HCT116 (cell line): ENCODE measurements at regions not wholly inside any gene's neighbourhood (a gene's known extent, or its start where the extent isn't known, plus 50 kb on each side); places are given as distances from the start of the nearest gene placed in this dataset.
A peak's percentile ranks its signal among the peaks of the same experiment; 100 is the strongest.
"Not testable (repeated sequence)": the region's sequence is repeated elsewhere in the genome, so short reads cannot be mapped to it uniquely, and the experiment has no call there.

Experiments
- ATAC-seq: fragments of 200-7000 bp; cut with Tn5 transposase; 2 replicates; pipeline ENCODE4 v1.9.1; 2020; ENCODE audit warnings: mild to moderate bottlenecking, moderate library complexity
- BruUV-seq: library from RNA; stranded (reverse); fragments of 400-500 nt; replicated peaks from 2 replicates; lab custom pipeline; 2021; lab: Mats Ljungman, UMichigan
- CTCF ChIA-PET: fragments of 300-600 bp; sonication (Branson Sonifier 250); formaldehyde crosslinking; loops from one replicate; lab custom pipeline; 2021; ENCODE audit warnings: antibody characterized with exemption; lab: Charles Lee
- POLR2A ChIA-PET: fragments of 300-600, 350-600 bp; sonication (Branson Sonifier 250); formaldehyde crosslinking; loops from one replicate; lab custom pipeline; 2021; ENCODE audit warnings: antibody characterized with exemption; lab: Charles Lee
- RAD21 ChIA-PET, 2 experiments: fragments of 300-600 bp; sonication (Branson Sonifier 250); formaldehyde crosslinking; loops; one replicate each; lab custom pipeline; 2023; ENCODE audit warnings: low total read pairs in 2 of 2; ENCODE audit not compliant: uncharacterized antibody in 2 of 2, unreplicated experiment in 2 of 2, low non-redundant PET in 1 of 2; lab: Charles Lee
- DNase-seq: peaks from one replicate; pipeline ENCODE4 v3.0.0-alpha.2; 2010; ENCODE audit warnings: low read depth, low spot score
- H2AFZ ChIP-seq: fragments of 200-600 bp; shearing (Covaris generic), sonication (generic); 2 replicates; pipeline ENCODE4 v1.6.1; 2017; ENCODE audit warnings: low read depth, mixed run types, mixed read lengths, antibody characterized with exemption, low read length; ENCODE audit not compliant: poor library complexity, severe bottlenecking
- H3K27ac ChIP-seq: 2 replicates; pipeline ENCODE4 v1.5.1; 2012; ENCODE audit warnings: low read depth, low read length
- H3K27me3 ChIP-seq: fragments of 200-600 bp; sonication (generic); 2 replicates; pipeline ENCODE4 v1.6.1; 2016; ENCODE audit warnings: mixed run types, low read length, mixed read lengths; ENCODE audit not compliant: insufficient read depth
- H3K36me3 ChIP-seq, 2 experiments: fragments of 200-500 bp in 1 of 2; fragments of 200-600 bp in 1 of 2; sonication (Bioruptor generic) in 1 of 2; sonication (generic) in 1 of 2; 2 replicates each; pipeline versions ENCODE4 v1.5.1 to v1.6.1; 2014 to 2016; ENCODE audit warnings: low read length in 2 of 2, inconsistent platforms in 1 of 2, mixed read lengths in 1 of 2, mixed run types in 1 of 2; ENCODE audit not compliant: insufficient read depth in 2 of 2, control insufficient read depth in 1 of 2
- H3K4me1 ChIP-seq, 2 experiments: fragments of 200-600 bp in 1 of 2; sonication (generic) in 1 of 2; 2 replicates each; pipeline versions ENCODE4 v1.5.1 to v1.6.1; 2012 to 2017; ENCODE audit warnings: low read length in 2 of 2, inconsistent platforms in 1 of 2, mild to moderate bottlenecking in 1 of 2, mixed read lengths in 1 of 2, mixed run types in 1 of 2, moderate library complexity in 1 of 2; ENCODE audit not compliant: insufficient read depth in 2 of 2, control insufficient read depth in 1 of 2
- H3K4me2 ChIP-seq: fragments of 200-600 bp; sonication (generic); 2 replicates; pipeline ENCODE4 v1.6.1; 2017; ENCODE audit warnings: mixed run types, low read length, mixed read lengths
- H3K4me3 ChIP-seq, 2 experiments: fragments of 200-600 bp in 1 of 2; sonication (generic) in 1 of 2; replicated peaks in 1 of 2; 2 replicates each; pipeline ENCODE4 v1.5.1; 2011 to 2016; ENCODE audit warnings: low read length in 2 of 2, control low read depth in 1 of 2, low read depth in 1 of 2, mild to moderate bottlenecking in 1 of 2, mixed read lengths in 1 of 2, mixed run types in 1 of 2
- H3K79me2 ChIP-seq: fragments of 200-600 bp; sonication (generic); 2 replicates; pipeline ENCODE4 v1.6.1; 2017; ENCODE audit warnings: mild to moderate bottlenecking, mixed run types, low read length, moderate library complexity, mixed read lengths; ENCODE audit not compliant: insufficient read depth
- H3K9ac ChIP-seq: fragments of 200-600 bp; sonication (generic); 2 replicates; pipeline ENCODE4 v1.6.1; 2016; ENCODE audit warnings: low read length, mixed read lengths
- H3K9me2 ChIP-seq: fragments of 200-600 bp; sonication (generic), shearing (Covaris generic); 2 replicates; pipeline ENCODE4 v1.6.1; 2017; ENCODE audit warnings: mixed run types, mild to moderate bottlenecking, moderate library complexity; ENCODE audit not compliant: insufficient read depth
- H3K9me3 ChIP-seq, 2 experiments: fragments of 200-500 bp in 1 of 2; fragments of 200-600 bp in 1 of 2; sonication (Bioruptor generic) in 1 of 2; sonication (generic) in 1 of 2; 2 replicates each; pipeline ENCODE4 v1.6.1; 2014 to 2017; ENCODE audit warnings: low read length in 2 of 2, mixed read lengths in 2 of 2, inconsistent platforms in 1 of 2, low read depth in 1 of 2, mild to moderate bottlenecking in 1 of 2, mixed run types in 1 of 2, moderate library complexity in 1 of 2; ENCODE audit not compliant: control insufficient read depth in 1 of 2, insufficient read depth in 1 of 2
- H4K20me1 ChIP-seq: fragments of 200-600 bp; sonication (generic), shearing (Covaris generic); 2 replicates; pipeline ENCODE4 v1.6.1; 2017; ENCODE audit warnings: mixed run types, mild to moderate bottlenecking, moderate library complexity; ENCODE audit not compliant: insufficient read depth
- CEBPB ChIP-seq: IDR thresholded peaks from 2 replicates; pipeline ENCODE4 v1.6.1; 2012; ENCODE audit warnings: low read depth
- POLR2A ChIP-seq: IDR thresholded peaks from 2 replicates; pipeline ENCODE4 v1.7.0; 2011; ENCODE audit warnings: borderline replicate concordance; ENCODE audit not compliant: insufficient read depth, insufficient read length; ENCODE audit errors: extremely low read depth
- YY1 ChIP-seq: IDR thresholded peaks from 2 replicates; pipeline ENCODE4 v1.6.1; 2011; ENCODE audit warnings: low read length, low read depth, moderate library complexity, mild to moderate bottlenecking; ENCODE audit not compliant: insufficient replicate concordance; ENCODE audit errors: extremely low read depth
- ZNF274 ChIP-seq: fragments of 200-500 bp; sonication (Bioruptor generic); IDR thresholded peaks from 2 replicates; pipeline ENCODE4 v1.6.1; 2014; ENCODE audit warnings: mild to moderate bottlenecking, low read depth, low read length, inconsistent platforms
- intact Hi-C: fragments of 100-400 bp; cut with micrococcal nuclease; formaldehyde crosslinking; loops from 2 replicates; pipeline ENCODE4 v1.10.0; 2022

DNA sequence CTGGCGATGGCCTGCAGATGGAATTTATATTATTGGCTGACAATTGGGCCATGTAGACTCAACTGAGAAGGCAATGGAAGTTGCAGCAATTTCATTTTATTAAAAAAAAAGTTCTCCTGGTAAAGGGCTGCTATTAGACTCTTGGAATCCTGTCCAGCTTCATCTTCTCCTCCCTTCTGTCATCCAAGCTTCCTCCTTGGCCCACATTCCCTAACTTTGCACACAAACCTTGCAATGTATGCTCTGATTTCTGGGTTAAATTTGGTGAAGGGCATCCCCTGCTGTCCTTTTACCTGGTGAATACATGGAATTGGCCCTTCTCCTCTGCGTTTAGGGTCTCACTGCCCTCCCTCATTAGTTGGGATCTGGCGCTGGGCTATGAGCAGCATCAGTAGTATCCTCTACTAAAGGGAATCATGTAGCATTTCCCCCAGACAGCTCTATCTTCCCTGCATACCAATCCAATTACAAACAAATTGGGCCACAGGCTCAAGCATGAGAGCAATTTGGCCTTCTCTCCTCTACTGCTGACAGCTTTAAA is 336.9 kb downstream of the BMP4 start:
- BruUV-seq = no TSS peak
- Histone ChIP-seq H3K36me3 (no peaks in the 10 kb centered on the region), H3K9me3 (no peaks in the 10 kb centered on the region), H3K4me3 (no peak overlapping the region), H2AFZ (no peak overlapping the region), H4K20me1 (no peaks in the 10 kb centered on the region), H3K9ac (no peak overlapping the region), H3K79me2 (no peaks in the 10 kb centered on the region), H3K4me2 (peak overlapping the region; percentile 13; the same call in 1 of the 2 replicates), H3K27ac (no peak overlapping the region), H3K27me3 (no peaks in the 10 kb centered on the region), H3K9me2 (no peaks in the 10 kb centered on the region), H3K4me1 (peaks cover 12 to 22% of the 10 kb centered on the region in 2 experiments)
- TF ChIP-seq ZNF274 = no peak
- no peak for TF ChIP-seq POLR2A
- no peak for TF ChIP-seq CEBPB
- TF ChIP-seq YY1 = no peak
- DNase-seq (no peak), ATAC-seq (no peak)
- ChIA-PET POLR2A (no interaction called here), CTCF (no interaction called here), RAD21 (interaction anchor here in 1 of 2 experiments (0.5 kb wide), 1 partner anchor 380 kb away, joined by 4 read pairs; no protein-coding TSS in a partner anchor)
- intact Hi-C loops = no loop called here

DNA sequence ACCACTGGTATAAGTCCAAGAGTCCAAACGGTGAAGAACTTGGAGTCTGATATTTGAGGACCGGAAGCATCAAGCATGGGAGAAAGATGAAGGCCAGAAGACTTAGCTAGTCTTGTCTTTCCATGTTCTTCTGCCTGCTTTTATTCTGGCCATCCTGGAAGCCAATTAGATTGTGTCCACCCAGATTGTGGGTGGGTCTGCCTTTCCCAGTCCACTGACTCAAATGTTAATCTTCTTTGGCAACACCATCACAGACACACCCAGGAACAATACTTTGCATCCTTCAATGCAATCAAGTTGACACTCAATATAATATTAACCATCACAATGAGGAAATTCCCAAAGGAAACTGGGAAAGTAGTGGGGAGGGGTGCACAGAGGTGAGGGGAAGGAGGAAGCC is 340.1 kb downstream of the BMP4 start:
- BruUV-seq = not testable (repeated sequence)

More for the DNA sequence above, 340.1 kb downstream of the BMP4 start:
- DNase-seq, intact Hi-C loops, H3K27ac ChIP-seq, H3K9me3 ChIP-seq, H4K20me1 ChIP-seq, H3K4me3 ChIP-seq, H3K79me2 ChIP-seq, POLR2A ChIA-PET, H3K9ac ChIP-seq, H3K27me3 ChIP-seq, ATAC-seq, H3K36me3 ChIP-seq, H3K4me2 ChIP-seq, H3K9me2 ChIP-seq, CTCF ChIA-PET, RAD21 ChIA-PET, H2AFZ ChIP-seq: not testable (repeated sequence)
- peaks cover 32 to 44% of the 10 kb centered on the region in 2 experiments for H3K4me1 ChIP-seq
